ENCODE measurements at regions not wholly inside any gene's neighbourhood (a gene's known extent, or its start where the extent isn't known, plus 50 kb on each side); places are given as distances from the start of the nearest gene placed in this dataset.

DNA sequence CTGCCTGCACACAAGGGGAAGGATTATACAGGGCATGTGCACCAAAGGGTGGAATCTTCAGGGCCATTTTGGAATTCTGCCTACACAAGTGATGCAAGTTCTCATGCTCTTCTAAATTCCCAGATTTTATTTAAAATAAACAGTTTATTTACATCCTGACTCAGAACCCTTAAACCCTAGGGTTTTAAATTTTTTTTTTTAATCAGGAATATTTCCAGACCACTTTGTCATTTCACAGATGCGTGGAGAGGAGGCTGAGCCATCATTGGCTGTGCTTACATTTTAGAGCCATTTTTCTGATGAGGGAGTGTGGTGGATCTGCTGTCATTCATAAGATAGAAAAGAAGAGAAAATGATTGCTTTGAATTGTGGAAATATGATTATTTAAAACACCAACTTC lies 65.2 kb upstream of the MNS1 start:
- no peak for DNase-seq (ENCODE audit: low read depth)
- CTCF ChIA-PET = no interaction called here

DNA sequence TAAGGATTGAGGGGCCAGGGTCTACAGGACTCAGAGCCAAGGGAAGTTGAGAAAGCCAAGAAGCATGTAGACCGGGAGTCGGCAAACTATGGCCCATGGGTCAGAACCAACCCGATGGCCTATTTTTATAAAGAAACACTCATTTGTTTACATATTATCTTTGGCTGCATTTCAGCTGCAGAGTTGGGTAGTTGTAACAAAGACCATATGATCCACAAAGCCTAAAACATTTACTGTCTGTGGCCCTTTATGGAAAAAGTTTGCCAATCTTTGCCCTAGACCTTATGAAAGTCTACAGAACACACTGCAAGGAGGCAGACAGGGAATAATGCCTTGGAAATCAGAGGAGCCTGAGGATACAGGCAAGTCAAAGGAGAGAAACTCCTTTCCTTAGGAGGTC lies 63.2 kb upstream of the MNS1 start:
- TF ChIP-seq, protein P1, sequence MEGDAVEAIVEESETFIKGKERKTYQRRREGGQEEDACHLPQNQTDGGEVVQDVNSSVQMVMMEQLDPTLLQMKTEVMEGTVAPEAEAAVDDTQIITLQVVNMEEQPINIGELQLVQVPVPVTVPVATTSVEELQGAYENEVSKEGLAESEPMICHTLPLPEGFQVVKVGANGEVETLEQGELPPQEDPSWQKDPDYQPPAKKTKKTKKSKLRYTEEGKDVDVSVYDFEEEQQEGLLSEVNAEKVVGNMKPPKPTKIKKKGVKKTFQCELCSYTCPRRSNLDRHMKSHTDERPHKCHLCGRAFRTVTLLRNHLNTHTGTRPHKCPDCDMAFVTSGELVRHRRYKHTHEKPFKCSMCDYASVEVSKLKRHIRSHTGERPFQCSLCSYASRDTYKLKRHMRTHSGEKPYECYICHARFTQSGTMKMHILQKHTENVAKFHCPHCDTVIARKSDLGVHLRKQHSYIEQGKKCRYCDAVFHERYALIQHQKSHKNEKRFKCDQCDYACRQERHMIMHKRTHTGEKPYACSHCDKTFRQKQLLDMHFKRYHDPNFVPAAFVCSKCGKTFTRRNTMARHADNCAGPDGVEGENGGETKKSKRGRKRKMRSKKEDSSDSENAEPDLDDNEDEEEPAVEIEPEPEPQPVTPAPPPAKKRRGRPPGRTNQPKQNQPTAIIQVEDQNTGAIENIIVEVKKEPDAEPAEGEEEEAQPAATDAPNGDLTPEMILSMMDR (IDR thresholded peaks at IDR 0.05; ENCODE audit: insufficient read depth, low read depth, low read length) = no peak
- H3K36me3 ChIP-seq (ENCODE audit: control insufficient read depth, insufficient read depth, low read length) = no peaks in the 10 kb centered on the region
- H3K27me3 ChIP-seq (ENCODE audit: control insufficient read depth, insufficient read depth, low read length) = peaks cover 4% of the 10 kb centered on the region; the same call in 1 of the 2 replicates
- ChIA-PET CTCF (interaction anchor here (0.8 to 1.1 kb wide), 2 partner anchors 19 to 37 kb away, joined by 3 read pairs; no protein-coding TSS in a partner anchor), POLR2A (no interaction called here)
- no peak overlapping the region for H3K4me3 ChIP-seq (ENCODE audit: low read depth, low read length)
- DNase-seq (ENCODE audit: low read depth) = no peak

More for the DNA sequence above, 65.2 kb upstream of the MNS1 start:
- POLR2A ChIA-PET = no interaction called here
- peaks cover 4% of the 10 kb centered on the region; the same call in 1 of the 2 replicates for H3K27me3 ChIP-seq (ENCODE audit: control insufficient read depth, insufficient read depth, low read length)
- no peaks in the 10 kb centered on the region for H3K36me3 ChIP-seq (ENCODE audit: control insufficient read depth, insufficient read depth, low read length)
- no peak overlapping the region for H3K4me3 ChIP-seq (ENCODE audit: low read depth, low read length)
- TF ChIP-seq, protein P1 (IDR thresholded peaks at IDR 0.05; ENCODE audit: insufficient read depth, low read depth, low read length) = no peak

GRCh38 chr15:56524915-56525314 lies 60.0 kb upstream of the MNS1 start:
- Histone ChIP-seq H3K27me3 (ENCODE audit: control insufficient read depth, insufficient read depth, low read length) (peaks cover 4% of the 10 kb centered on the region; the same call in 1 of the 2 replicates), H3K4me3 (ENCODE audit: low read depth, low read length) (no peak overlapping the region), H3K36me3 (ENCODE audit: control insufficient read depth, insufficient read depth, low read length) (no peaks in the 10 kb centered on the region)
- DNase-seq (ENCODE audit: low read depth) = no peak
- TF ChIP-seq, protein P1 (IDR thresholded peaks at IDR 0.05; ENCODE audit: insufficient read depth, low read depth, low read length) = no peak
- ChIA-PET CTCF (no interaction called here), POLR2A (no interaction called here)

GRCh38 chr15:56523521-56523920 lies 58.6 kb upstream of the MNS1 start:
- no peak overlapping the region for H3K4me3 ChIP-seq (ENCODE audit: low read depth, low read length)
- ChIA-PET CTCF (no interaction called here), POLR2A (no interaction called here)
- TF ChIP-seq, protein P1 (IDR thresholded peaks at IDR 0.05; ENCODE audit: insufficient read depth, low read depth, low read length) = no peak
- H3K36me3 ChIP-seq (ENCODE audit: control insufficient read depth, insufficient read depth, low read length) = no peaks in the 10 kb centered on the region
- no peak for DNase-seq (ENCODE audit: low read depth)
- 0 out of 2 replicates have a peak, but pooled peaks cover 2% of the 10 kb centered on the region for H3K27me3 ChIP-seq (ENCODE audit: control insufficient read depth, insufficient read depth, low read length)

- Histone ChIP-seq H3K27me3 (ENCODE audit: control insufficient read depth, insufficient read depth, low read length) (no peaks in the 10 kb centered on the region), H3K36me3 (ENCODE audit: control insufficient read depth, insufficient read depth, low read length) (no peaks in the 10 kb centered on the region), H3K4me3 (ENCODE audit: low read depth, low read length) (no peak overlapping the region)
- ChIA-PET POLR2A (no interaction called here), CTCF (no interaction called here)
- no peak for DNase-seq (ENCODE audit: low read depth)
- TF ChIP-seq, protein P1 (IDR thresholded peaks at IDR 0.05; ENCODE audit: insufficient read depth, low read depth, low read length) = no peak
Observed at GRCh38 chr15:56519000-56519399, 54.1 kb upstream of the MNS1 start.

Data from BJ (cell line).